ENCODE measurements at regions not wholly inside any gene's neighbourhood (a gene's known extent, or its start where the extent isn't known, plus 50 kb on each side); places are given as distances from the start of the nearest gene placed in this dataset.

- TF ChIP-seq NFE2L1 (CRISPR knock-in tag; IDR thresholded peaks at IDR 0.05; ENCODE audit: borderline replicate concordance) (no peak), ZNF263 (CRISPR knock-in tag; IDR thresholded peaks at IDR 0.05) (no peak), SRSF1 (optimal IDR thresholded peaks at IDR 0.05; ENCODE audit: low read depth, low read length) (no peak), POLR2A (IDR thresholded peaks at IDR 0.05; ENCODE audit: insufficient read depth in 1 of 2, low read depth in 2 of 2, low read length in 2 of 2) (no peak), PBX3 (CRISPR knock-in tag; IDR thresholded peaks at IDR 0.05; ENCODE audit: borderline replicate concordance) (no peak), BHLHE40 (IDR thresholded peaks at IDR 0.05; ENCODE audit: low read length) (no peak), TCF7 (IDR thresholded peaks at IDR 0.05; ENCODE audit: low read depth) (no peak), ZNF841 (CRISPR knock-in tag; IDR thresholded peaks at IDR 0.05; ENCODE audit: borderline replicate concordance) (no peak), NBN (conservative IDR thresholded peaks at IDR 0.05) (no peak), ELF4 (CRISPR knock-in tag; IDR thresholded peaks at IDR 0.05; ENCODE audit: borderline replicate concordance) (no peak), TBP (CRISPR knock-in tag; IDR thresholded peaks at IDR 0.05) (no peak)
- TF ChIP-seq, protein P1, sequence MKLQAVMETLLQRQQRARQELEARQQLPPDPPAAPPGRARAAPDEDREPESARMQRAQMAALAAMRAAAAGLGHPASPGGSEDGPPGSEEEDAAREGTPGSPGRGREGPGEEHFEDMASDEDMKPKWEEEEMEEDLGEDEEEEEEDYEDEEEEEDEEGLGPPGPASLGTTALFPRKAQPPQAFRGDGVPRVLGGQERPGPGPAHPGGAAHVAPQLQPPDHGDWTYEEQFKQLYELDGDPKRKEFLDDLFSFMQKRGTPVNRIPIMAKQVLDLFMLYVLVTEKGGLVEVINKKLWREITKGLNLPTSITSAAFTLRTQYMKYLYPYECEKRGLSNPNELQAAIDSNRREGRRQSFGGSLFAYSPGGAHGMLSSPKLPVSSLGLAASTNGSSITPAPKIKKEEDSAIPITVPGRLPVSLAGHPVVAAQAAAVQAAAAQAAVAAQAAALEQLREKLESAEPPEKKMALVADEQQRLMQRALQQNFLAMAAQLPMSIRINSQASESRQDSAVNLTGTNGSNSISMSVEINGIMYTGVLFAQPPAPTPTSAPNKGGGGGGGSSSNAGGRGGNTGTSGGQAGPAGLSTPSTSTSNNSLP (IDR thresholded peaks at IDR 0.05; ENCODE audit: low read depth, low read length): no peak
Observed at GRCh38 chr7:88456490-88456889, 149.8 kb upstream of the STEAP4 start.
